ENCODE measurements at regions not wholly inside any gene's neighbourhood (a gene's known extent, or its start where the extent isn't known, plus 50 kb on each side); places are given as distances from the start of the nearest gene placed in this dataset.
A peak's percentile ranks its signal among the peaks of the same experiment; 100 is the strongest.
"Not testable (repeated sequence)": the region's sequence is repeated elsewhere in the genome, so short reads cannot be mapped to it uniquely, and the experiment has no call there.

DNA sequence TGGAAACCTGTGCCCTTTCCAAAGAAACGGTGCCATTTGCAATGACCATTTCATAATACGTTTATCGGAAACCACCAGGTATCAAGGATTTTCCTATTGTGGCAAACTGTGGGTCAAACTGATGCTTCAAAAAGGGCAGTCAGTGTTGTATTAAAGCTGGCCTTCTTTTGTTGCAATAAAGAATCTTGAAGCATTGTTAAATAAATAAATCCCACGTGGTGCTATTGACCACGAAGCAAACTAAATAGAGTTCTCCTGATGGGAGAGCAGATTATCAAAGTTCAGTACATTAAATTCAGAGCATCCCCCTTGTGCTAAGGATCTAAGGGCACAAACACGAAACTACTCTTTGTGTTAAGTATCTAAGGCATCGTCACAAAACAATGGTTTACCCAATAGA is 545.9 kb upstream of the MIR17HG start:
- Histone ChIP-seq H3K27ac (no peak overlapping the region), H3K27me3 (no peaks in the 10 kb centered on the region), H3K4me3 (no peak overlapping the region), H3K9me3 (replicated peaks) (no peaks in the 10 kb centered on the region), H3K4me1 (peaks cover 9% of the 10 kb centered on the region; the same call in 1 of the 2 replicates), H3K36me3 (no peaks in the 10 kb centered on the region)
- DNase-seq = no peak

DNA sequence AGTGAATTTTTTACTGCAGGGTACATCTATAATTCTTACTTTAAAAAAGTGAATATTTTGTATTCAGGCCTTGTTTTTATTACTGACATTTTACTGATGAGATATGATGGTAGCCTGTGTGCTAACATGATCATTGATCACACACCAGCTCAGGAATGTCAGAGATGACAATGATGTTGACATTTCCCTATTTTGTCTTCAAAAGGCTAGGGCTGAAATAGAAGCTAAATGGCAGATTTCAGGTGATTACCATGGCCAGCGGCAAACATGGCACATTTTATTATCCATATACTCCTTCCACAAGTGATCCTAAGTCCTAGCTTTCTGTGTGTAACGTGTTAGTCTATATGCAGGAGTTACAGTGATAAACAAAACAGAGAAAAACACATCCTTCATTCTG is 544.3 kb upstream of the MIR17HG start:
- peaks cover 9% of the 10 kb centered on the region; the same call in 1 of the 2 replicates for H3K4me1 ChIP-seq
- H3K4me3 ChIP-seq = no peak overlapping the region
- DNase-seq = no peak
- H3K9me3 ChIP-seq (replicated peaks) = no peaks in the 10 kb centered on the region
- H3K27ac ChIP-seq = no peak overlapping the region
- H3K27me3 ChIP-seq = no peaks in the 10 kb centered on the region
- H3K36me3 ChIP-seq = no peaks in the 10 kb centered on the region

GRCh38 chr13:90806016-90806615 is 541.4 kb upstream of the MIR17HG start:
- Histone ChIP-seq H3K27ac (peak overlapping the region; percentile 16; the same call in 1 of the 2 replicates), H3K4me3 (no peak overlapping the region), H3K27me3 (no peaks in the 10 kb centered on the region), H3K36me3 (no peaks in the 10 kb centered on the region), H3K4me1 (no peaks in the 10 kb centered on the region), H3K9me3 (replicated peaks) (no peaks in the 10 kb centered on the region)
- peak in 1 of 2 experiments; percentile 12 for DNase-seq

- H3K36me3 ChIP-seq = no peaks in the 10 kb centered on the region
- H3K4me1 ChIP-seq = no peaks in the 10 kb centered on the region
Measured at GRCh38 chr13:90806892-90807291, 540.6 kb upstream of the MIR17HG start.

DNA sequence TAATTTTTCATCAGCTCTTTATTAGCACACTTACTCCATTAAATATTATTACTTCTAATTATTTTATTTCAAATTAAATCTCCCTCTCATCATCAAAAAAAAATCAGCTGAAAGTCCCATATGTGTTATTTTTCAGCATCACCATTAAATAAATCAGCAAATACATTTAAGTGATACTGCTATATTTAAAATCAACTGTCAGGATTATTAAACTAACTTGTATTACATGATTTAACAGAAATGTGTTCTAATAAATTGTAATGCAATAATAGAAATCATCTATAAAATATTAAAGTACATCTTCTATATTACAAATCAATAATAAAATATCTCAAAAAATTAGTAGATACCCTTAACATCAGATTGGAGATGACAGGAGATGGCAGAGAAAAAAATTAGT is 538.6 kb upstream of the MIR17HG start:
- no peak overlapping the region for H3K27ac ChIP-seq
- H3K36me3 ChIP-seq = no peaks in the 10 kb centered on the region
- H3K4me1 ChIP-seq = no peaks in the 10 kb centered on the region
- no peaks in the 10 kb centered on the region for H3K9me3 ChIP-seq (replicated peaks)
- DNase-seq = no peak
- H3K27me3 ChIP-seq = no peaks in the 10 kb centered on the region
- no peak overlapping the region for H3K4me3 ChIP-seq

More at GRCh38 chr13:90806892-90807291, 540.6 kb upstream of the MIR17HG start:
- peak overlapping the region; percentile 16; the same call in 1 of the 2 replicates for H3K27ac ChIP-seq
- no peak overlapping the region for H3K4me3 ChIP-seq
- no peaks in the 10 kb centered on the region for H3K27me3 ChIP-seq
- DNase-seq = peak; percentile 32 to 64
- no peaks in the 10 kb centered on the region for H3K9me3 ChIP-seq (replicated peaks)

DNA sequence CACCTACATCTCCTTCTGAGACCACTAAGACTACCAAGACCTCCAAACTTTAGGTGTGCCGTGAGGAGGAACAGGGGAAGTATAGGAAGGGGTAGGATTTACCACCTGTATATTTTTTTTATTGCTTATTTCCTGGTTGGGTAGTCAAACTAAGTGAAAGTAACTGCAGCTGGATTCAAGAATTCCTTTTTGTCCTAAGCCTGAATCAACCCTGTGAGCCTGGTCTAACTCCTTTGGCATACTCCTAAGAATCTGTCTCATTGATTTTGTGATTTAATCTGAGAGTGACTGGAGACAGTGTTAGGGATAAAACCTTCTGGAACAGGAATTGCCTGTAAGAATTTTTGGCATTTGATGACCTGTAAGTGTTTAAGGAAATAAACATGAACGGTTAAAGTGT is 523.5 kb upstream of the MIR17HG start:
- DNase-seq = no peak
- Histone ChIP-seq H3K4me1 (no peaks in the 10 kb centered on the region), H3K9me3 (replicated peaks) (no peaks in the 10 kb centered on the region), H3K27ac (no peak overlapping the region), H3K36me3 (no peaks in the 10 kb centered on the region), H3K4me3 (no peak overlapping the region), H3K27me3 (no peaks in the 10 kb centered on the region)

GRCh38 chr13:90826688-90827087 is 520.8 kb upstream of the MIR17HG start:
- H3K27ac ChIP-seq = no peak overlapping the region
- H3K27me3 ChIP-seq = no peaks in the 10 kb centered on the region
- no peak for DNase-seq
- no peaks in the 10 kb centered on the region for H3K36me3 ChIP-seq
- H3K4me1 ChIP-seq = no peaks in the 10 kb centered on the region
- no peaks in the 10 kb centered on the region for H3K9me3 ChIP-seq (replicated peaks)
- H3K4me3 ChIP-seq = no peak overlapping the region

GRCh38 chr13:90830782-90831181 is 516.7 kb upstream of the MIR17HG start:
- no peak overlapping the region for H3K4me3 ChIP-seq
- H3K9me3 ChIP-seq (replicated peaks) = no peaks in the 10 kb centered on the region
- H3K36me3 ChIP-seq = no peaks in the 10 kb centered on the region
- H3K27ac ChIP-seq = no peak overlapping the region
- H3K27me3 ChIP-seq = no peaks in the 10 kb centered on the region
- no peak for DNase-seq
- no peaks in the 10 kb centered on the region for H3K4me1 ChIP-seq

GRCh38 chr13:90833951-90834350 is 513.5 kb upstream of the MIR17HG start:
- DNase-seq = no peak
- Histone ChIP-seq H3K4me1 (no peaks in the 10 kb centered on the region), H3K27me3 (no peaks in the 10 kb centered on the region)

DNA sequence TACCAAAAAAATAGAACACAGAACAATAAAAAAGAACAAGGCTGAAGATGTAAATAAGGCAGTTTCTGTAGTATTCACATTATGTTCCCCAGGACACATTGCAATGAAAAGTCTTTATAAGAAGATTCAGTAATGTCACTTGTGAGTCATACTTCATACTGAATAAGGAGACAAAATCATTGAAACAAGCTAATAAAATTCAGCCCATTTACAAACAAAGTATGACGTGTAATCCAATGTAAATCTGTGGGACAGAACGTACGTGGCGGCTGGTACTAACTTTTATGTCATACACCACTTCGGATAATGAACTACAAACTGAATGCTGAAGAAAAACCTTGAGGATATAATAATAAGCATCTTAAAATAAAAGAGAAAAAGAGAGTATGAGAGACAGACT is 512.8 kb upstream of the MIR17HG start:
- H3K36me3 ChIP-seq = no peaks in the 10 kb centered on the region
- no peaks in the 10 kb centered on the region for H3K4me1 ChIP-seq
- no peak overlapping the region for H3K4me3 ChIP-seq
- H3K9me3 ChIP-seq (replicated peaks) = no peaks in the 10 kb centered on the region
- no peak for DNase-seq
- no peaks in the 10 kb centered on the region for H3K27me3 ChIP-seq
- no peak overlapping the region for H3K27ac ChIP-seq

More at GRCh38 chr13:90833951-90834350, 513.5 kb upstream of the MIR17HG start:
- Histone ChIP-seq H3K4me3 (no peak overlapping the region), H3K9me3 (replicated peaks) (no peaks in the 10 kb centered on the region), H3K36me3 (no peaks in the 10 kb centered on the region), H3K27ac (no peak overlapping the region)

GRCh38 chr13:90835826-90836225 is 511.7 kb upstream of the MIR17HG start:
- DNase-seq = no peak
- no peaks in the 10 kb centered on the region for H3K9me3 ChIP-seq (replicated peaks)
- H3K27me3 ChIP-seq = no peaks in the 10 kb centered on the region
- H3K36me3 ChIP-seq = no peaks in the 10 kb centered on the region
- H3K4me3 ChIP-seq = no peak overlapping the region
- no peak overlapping the region for H3K27ac ChIP-seq
- H3K4me1 ChIP-seq = no peaks in the 10 kb centered on the region

DNA sequence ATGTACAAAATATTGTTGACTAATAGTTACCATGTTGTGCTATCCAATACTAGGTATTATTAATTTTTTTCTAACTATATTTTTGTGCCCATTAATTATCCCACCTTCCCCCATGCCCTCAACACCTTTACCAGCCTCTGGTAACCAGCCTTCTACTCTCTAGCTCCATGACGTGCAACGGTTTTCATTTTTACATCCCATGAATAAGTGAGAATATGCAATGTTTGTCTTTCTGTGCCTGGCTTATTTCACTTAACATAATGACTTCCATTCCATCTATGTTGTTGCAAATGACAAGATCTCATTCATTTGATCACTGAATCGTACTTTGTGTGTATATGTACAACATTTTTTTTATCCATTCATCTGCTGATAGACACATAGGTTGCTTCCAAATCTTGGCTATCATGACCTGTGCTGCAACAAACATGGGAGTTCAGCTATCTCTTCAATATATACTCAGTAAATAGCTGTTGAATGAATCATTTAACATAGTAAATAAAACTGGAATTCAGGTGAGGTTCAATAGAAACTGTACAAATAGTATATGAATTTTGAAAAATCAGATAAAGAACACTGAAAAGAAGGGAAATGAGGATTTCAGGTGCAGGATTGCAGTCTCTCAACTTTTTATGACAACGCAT is 509.0 kb upstream of the MIR17HG start:
- Histone ChIP-seq H3K27me3 (no peaks in the 10 kb centered on the region), H3K4me1 (no peaks in the 10 kb centered on the region), H3K9me3 (replicated peaks) (no peaks in the 10 kb centered on the region), H3K36me3 (no peaks in the 10 kb centered on the region), H3K4me3 (no peak overlapping the region), H3K27ac (no peak overlapping the region)
- DNase-seq = no peak

- Histone ChIP-seq H3K9me3 (replicated peaks) (no peaks in the 10 kb centered on the region), H3K27me3 (no peaks in the 10 kb centered on the region), H3K36me3 (no peaks in the 10 kb centered on the region), H3K4me1 (no peaks in the 10 kb centered on the region), H3K4me3 (no peak overlapping the region), H3K27ac (no peak overlapping the region)
- DNase-seq = no peak
Measured at GRCh38 chr13:90839061-90839460, 508.4 kb upstream of the MIR17HG start.

DNA sequence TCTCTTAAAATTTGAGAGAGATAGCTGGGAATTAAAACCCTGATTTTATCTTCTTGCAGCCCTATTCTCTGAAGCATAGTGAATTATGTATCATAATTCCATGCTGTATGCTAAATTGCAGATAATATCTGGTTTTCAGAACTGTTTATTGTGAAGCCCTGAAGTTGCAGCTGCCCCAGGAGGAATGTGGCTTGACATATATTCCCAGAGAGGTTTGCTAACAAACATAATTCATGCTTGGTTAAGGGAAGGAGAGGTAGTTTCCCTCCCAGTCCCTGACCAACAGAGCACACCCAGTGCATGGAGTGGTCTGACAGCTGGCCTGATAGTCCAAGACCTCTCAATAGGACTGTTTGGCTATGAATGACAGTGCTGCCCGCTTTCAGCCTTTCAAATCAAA is 500.6 kb upstream of the MIR17HG start:
- Histone ChIP-seq H3K4me1 (no peaks in the 10 kb centered on the region), H3K27ac (no peak overlapping the region), H3K36me3 (no peaks in the 10 kb centered on the region), H3K27me3 (no peaks in the 10 kb centered on the region), H3K4me3 (no peak overlapping the region), H3K9me3 (replicated peaks) (no peaks in the 10 kb centered on the region)
- no peak for DNase-seq

GRCh38 chr13:90853666-90854065 is 493.8 kb upstream of the MIR17HG start:
- not testable (repeated sequence) for DNase-seq; H3K36me3 ChIP-seq; H3K9me3 ChIP-seq (replicated peaks); H3K27ac ChIP-seq; H3K4me3 ChIP-seq; H3K4me1 ChIP-seq; H3K27me3 ChIP-seq

DNA sequence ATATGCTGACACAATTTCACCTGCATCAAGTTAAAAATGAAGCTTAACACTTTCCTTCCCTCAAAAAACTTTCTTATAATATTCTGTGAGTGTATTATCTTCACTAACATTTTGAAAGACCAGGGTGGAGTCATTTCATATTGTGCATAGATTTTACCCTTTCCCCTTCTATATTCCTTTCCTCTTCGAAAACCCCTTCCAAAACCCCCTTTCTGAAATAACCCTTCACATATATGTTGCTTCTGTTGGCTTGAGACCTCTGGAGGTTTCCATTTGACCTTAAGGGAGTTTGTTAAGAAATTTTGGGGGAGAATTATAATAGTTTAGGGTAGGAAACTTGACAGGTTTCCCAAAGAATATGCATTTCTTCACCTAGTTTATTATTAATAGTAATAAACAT is 489.6 kb upstream of the MIR17HG start:
- Histone ChIP-seq H3K36me3 (no peaks in the 10 kb centered on the region), H3K4me1 (no peaks in the 10 kb centered on the region), H3K9me3 (replicated peaks) (no peaks in the 10 kb centered on the region), H3K4me3 (no peak overlapping the region), H3K27me3 (no peaks in the 10 kb centered on the region), H3K27ac (no peak overlapping the region)
- no peak for DNase-seq
